GM12865 (cell line): ENCODE measurements at regions not wholly inside any gene's neighbourhood (a gene's known extent, or its start where the extent isn't known, plus 50 kb on each side); places are given as distances from the start of the nearest gene placed in this dataset.

Experiments used
- DNase-seq: peaks from one replicate; pipeline ENCODE4 v3.0.0; 2010; ENCODE audit warnings: low read depth
- H3K4me3 ChIP-seq: 2 replicates; pipeline ENCODE4 v1.5.1; 2011; ENCODE audit warnings: mild to moderate bottlenecking, low read depth, low read length, control low read depth
- CTCF ChIP-seq: IDR thresholded peaks from 2 replicates; pipeline ENCODE4 v1.5.1; 2011; ENCODE audit warnings: low read length, control low read depth, low read depth, inconsistent platforms; ENCODE audit not compliant: insufficient read depth; ENCODE audit errors: missing control alignments

GRCh38 chr3:24850245-24850644 lies 355.6 kb upstream of the THRB start:
- no peak for TF ChIP-seq CTCF
- no peak for DNase-seq
- H3K4me3 ChIP-seq = no peak overlapping the region

GRCh38 chr3:24853685-24854490 lies 359.2 kb upstream of the THRB start:
- no peak for TF ChIP-seq CTCF
- DNase-seq = no peak
- H3K4me3 ChIP-seq = no peak overlapping the region

- H3K4me3 ChIP-seq = no peak overlapping the region
- no peak for TF ChIP-seq CTCF
- DNase-seq = no peak
Measured at GRCh38 chr3:24854748-24855147, 360.1 kb upstream of the THRB start.

- H3K4me3 ChIP-seq = no peak overlapping the region
- no peak for DNase-seq
- no peak for TF ChIP-seq CTCF
Measured at GRCh38 chr3:24857945-24858344, 363.3 kb upstream of the THRB start.

GRCh38 chr3:24863215-24863614 lies 368.6 kb upstream of the THRB start:
- DNase-seq = no peak
- no peak overlapping the region for H3K4me3 ChIP-seq
- TF ChIP-seq CTCF = no peak

- DNase-seq = no peak
- H3K4me3 ChIP-seq = no peak overlapping the region
- no peak for TF ChIP-seq CTCF
Measured at GRCh38 chr3:24867783-24868182, 373.1 kb upstream of the THRB start.

GRCh38 chr3:24881239-24881638 lies 386.6 kb upstream of the THRB start:
- no peak for DNase-seq
- no peak for TF ChIP-seq CTCF
- H3K4me3 ChIP-seq = no peak overlapping the region
